H1 (cell line): ENCODE measurements at regions not wholly inside any gene's neighbourhood (a gene's known extent, or its start where the extent isn't known, plus 50 kb on each side); places are given as distances from the start of the nearest gene placed in this dataset.

Experiments used
- CTCF ChIA-PET: fragments of 300-600 bp; sonication (Branson Sonifier 250); formaldehyde crosslinking; loops from one replicate; lab custom pipeline; 2021; ENCODE audit not compliant: partially characterized antibody; lab: Charles Lee
- POLR2A ChIA-PET: fragments of 300-600 bp; sonication (Branson Sonifier 250); formaldehyde crosslinking; loops from one replicate; lab custom pipeline; 2021; ENCODE audit warnings: inconsistent platforms; ENCODE audit not compliant: partially characterized antibody; lab: Charles Lee
- DNase-seq, 2 experiments: peaks; one replicate each; pipeline versions ENCODE4 v3.0.0 to v3.0.0-alpha.2; 2010 to 2022; ENCODE audit warnings: low spot score in 2 of 2, low read depth in 1 of 2, mixed read lengths in 1 of 2
- FAIRE-seq: peaks from 2 replicates; lab custom pipeline; 2011; peaks lifted over from hg19 to GRCh38; lab: Jason Lieb, UNC
- H2AFZ ChIP-seq: 2 replicates; pipeline ENCODE4 v1.8.1; 2012; ENCODE audit warnings: low read length, inconsistent platforms
- H2AK5ac ChIP-seq: 2 replicates; pipeline ENCODE4 v1.6.1; 2013; ENCODE audit warnings: low read depth, low read length
- H2BK120ac ChIP-seq: replicated peaks from 2 replicates; pipeline ENCODE3; 2013; ENCODE audit warnings: low read depth, low read length, inconsistent platforms
- H2BK12ac ChIP-seq: 2 replicates; pipeline ENCODE4 v1.6.1; 2013; ENCODE audit warnings: low read depth, low read length
- H2BK15ac ChIP-seq: 2 replicates; pipeline ENCODE4 v1.6.1; 2013; ENCODE audit warnings: low read length
- H2BK20ac ChIP-seq: 2 replicates; pipeline ENCODE4 v1.6.1; 2013; ENCODE audit warnings: low read length
- H2BK5ac ChIP-seq: 2 replicates; pipeline ENCODE4 v1.6.1; 2013; ENCODE audit warnings: low read depth, low read length
- H3K14ac ChIP-seq: 2 replicates; pipeline ENCODE4 v1.6.1; 2013; ENCODE audit warnings: inconsistent platforms; ENCODE audit not compliant: insufficient read length
- H3K18ac ChIP-seq: 2 replicates; pipeline ENCODE4 v1.6.1; 2013; ENCODE audit warnings: low read length; ENCODE audit errors: extremely low read depth
- H3K23ac ChIP-seq: 2 replicates; pipeline ENCODE4 v1.6.1; 2013; ENCODE audit warnings: inconsistent platforms; ENCODE audit not compliant: insufficient read length
- H3K23me2 ChIP-seq: 2 replicates; pipeline ENCODE4 v1.6.1; 2013; ENCODE audit warnings: low read depth, low read length
- H3K27ac ChIP-seq: 2 replicates; pipeline ENCODE4 v1.6.1; 2011; ENCODE audit warnings: low read depth, low read length, inconsistent platforms
- H3K27me3 ChIP-seq, 4 experiments: replicated peaks in 1 of 4; 1 replicate in 1 of 4; 2 replicates in 3 of 4; pipeline versions ENCODE4 v1.6.1 to v1.8.1; 2011 to 2013; ENCODE audit warnings: low read length in 3 of 4, mild to moderate bottlenecking in 3 of 4, inconsistent platforms in 2 of 4, mixed read lengths in 2 of 4, moderate library complexity in 1 of 4; ENCODE audit not compliant: control insufficient read depth in 3 of 4, insufficient read depth in 3 of 4; ENCODE audit errors: extremely low read depth in 1 of 4
- H3K36me3 ChIP-seq, 4 experiments: 2 replicates each; pipeline versions ENCODE4 v1.6.1 to v1.8.1; 2011 to 2013; ENCODE audit warnings: mild to moderate bottlenecking in 4 of 4, low read length in 3 of 4, moderate library complexity in 2 of 4, control low read depth in 1 of 4, inconsistent platforms in 1 of 4; ENCODE audit not compliant: insufficient read depth in 4 of 4, control insufficient read depth in 2 of 4
- H3K4ac ChIP-seq: replicated peaks from 2 replicates; pipeline ENCODE3; 2013; ENCODE audit warnings: low read length, low read depth, mixed read lengths, inconsistent platforms; ENCODE audit not compliant: insufficient read length
- H3K4me1 ChIP-seq, 4 experiments: replicated peaks in 1 of 4; 1 replicate in 1 of 4; 2 replicates in 3 of 4; pipeline versions ENCODE4 v1.6.1 to v1.8.1; 2011 to 2013; ENCODE audit warnings: low read length in 3 of 4, inconsistent platforms in 2 of 4, mixed read lengths in 1 of 4; ENCODE audit not compliant: insufficient read depth in 4 of 4, control insufficient read depth in 3 of 4
- H3K4me2 ChIP-seq, 2 experiments: 2 replicates each; pipeline versions ENCODE4 v1.6.1 to v1.8.1; 2011 to 2013; ENCODE audit warnings: low read depth in 2 of 2, low read length in 2 of 2, control low read depth in 1 of 2, inconsistent platforms in 1 of 2, mild to moderate bottlenecking in 1 of 2; ENCODE audit not compliant: insufficient read depth in 1 of 2
- H3K4me3 ChIP-seq, 4 experiments: fragments of 200-600, 300-600 bp in 1 of 4; sonication (generic), shearing (Covaris generic), sonication (Bioruptor Twin) in 1 of 4; 2 replicates each; pipeline versions ENCODE4 v1.5.1 to v1.8.1; 2011 to 2016; ENCODE audit warnings: low read length in 4 of 4, low read depth in 3 of 4, control low read depth in 2 of 4, inconsistent platforms in 2 of 4, mild to moderate bottlenecking in 2 of 4, mixed read lengths in 1 of 4, moderate library complexity in 1 of 4; ENCODE audit not compliant: insufficient read depth in 2 of 4; ENCODE audit errors: extremely low read depth in 1 of 4
- H3K56ac ChIP-seq: replicated peaks from 2 replicates; pipeline ENCODE3; 2013; ENCODE audit warnings: low read depth, mild to moderate bottlenecking, mixed read lengths, low read length, inconsistent platforms; ENCODE audit not compliant: insufficient read length
- H3K79me1 ChIP-seq: 2 replicates; pipeline ENCODE4 v1.6.1; 2013; ENCODE audit warnings: low read depth, low read length, control low read depth
- H3K79me2 ChIP-seq, 2 experiments: 2 replicates each; pipeline versions ENCODE4 v1.6.1 to v1.8.1; 2012 to 2013; ENCODE audit warnings: low read length in 2 of 2, mild to moderate bottlenecking in 2 of 2, inconsistent platforms in 1 of 2; ENCODE audit not compliant: insufficient read depth in 2 of 2, control insufficient read depth in 1 of 2
- H3K9ac ChIP-seq, 4 experiments: replicated peaks in 1 of 4; 1 replicate in 1 of 4; 2 replicates in 3 of 4; pipeline versions ENCODE4 v1.6.1 to v1.8.1; 2011 to 2013; ENCODE audit warnings: low read depth in 3 of 4, low read length in 3 of 4, control low read depth in 2 of 4, mild to moderate bottlenecking in 2 of 4, moderate library complexity in 2 of 4, inconsistent platforms in 1 of 4; ENCODE audit errors: extremely low read depth in 1 of 4
- H3K9me3 ChIP-seq, 2 experiments: 2 replicates each; pipeline versions ENCODE4 v1.6.1 to v1.8.1; 2012 to 2013; ENCODE audit warnings: mild to moderate bottlenecking in 2 of 2, moderate library complexity in 2 of 2, control low read depth in 1 of 2, inconsistent platforms in 1 of 2, low read depth in 1 of 2, low read length in 1 of 2, mixed read lengths in 1 of 2; ENCODE audit not compliant: insufficient read depth in 2 of 2
- H4K20me1 ChIP-seq, 2 experiments: replicated peaks in 1 of 2; 2 replicates each; pipeline versions ENCODE3 to v1.8.1; 2011 to 2013; ENCODE audit warnings: inconsistent platforms in 2 of 2, low read length in 2 of 2, mild to moderate bottlenecking in 1 of 2; ENCODE audit not compliant: insufficient read depth in 2 of 2, control insufficient read depth in 1 of 2
- H4K5ac ChIP-seq: 2 replicates; pipeline ENCODE4 v1.6.1; 2013; ENCODE audit warnings: low read length, low read depth, mixed read lengths, inconsistent platforms; ENCODE audit not compliant: insufficient read length
- H4K8ac ChIP-seq: 2 replicates; pipeline ENCODE4 v1.8.0; 2013; ENCODE audit warnings: mild to moderate bottlenecking, moderate library complexity, low read length, inconsistent platforms; ENCODE audit not compliant: insufficient read depth; ENCODE audit errors: extremely low read depth
- H4K91ac ChIP-seq: replicated peaks from 2 replicates; pipeline ENCODE3; 2013; ENCODE audit warnings: low read length, mixed read lengths, inconsistent platforms; ENCODE audit not compliant: insufficient read length
- ASH2L ChIP-seq: fragments of 200-600, 300-600 bp; sonication (generic); IDR thresholded peaks from one replicate; pipeline ENCODE4 v1.7.1; 2017; ENCODE audit warnings: low read length
- EP300 ChIP-seq, 2 experiments: IDR thresholded peaks; 1 replicate in 1 of 2; 2 replicates in 1 of 2; pipeline ENCODE4 v1.6.1; 2011 to 2012; ENCODE audit warnings: low read depth in 2 of 2, low read length in 2 of 2, mild to moderate bottlenecking in 2 of 2, borderline replicate concordance in 1 of 2, inconsistent platforms in 1 of 2, moderate library complexity in 1 of 2
- EZH2 ChIP-seq: fragments of 200-600 bp; sonication (generic); IDR thresholded peaks from 2 replicates; pipeline ENCODE4 v1.7.1; 2012; ENCODE audit warnings: low read depth, mild to moderate bottlenecking, moderate library complexity, low read length, inconsistent platforms; ENCODE audit not compliant: severe bottlenecking
- JUN ChIP-seq: IDR thresholded peaks from 2 replicates; pipeline ENCODE4 v1.6.1; 2011; ENCODE audit warnings: low read depth, mild to moderate bottlenecking, improper control_type of control experiment, low read length
- NRF1 ChIP-seq: IDR thresholded peaks from 2 replicates; pipeline ENCODE4 v1.6.1; 2011; ENCODE audit warnings: mild to moderate bottlenecking, low read depth, low read length, improper control_type of control experiment
- PHF8 ChIP-seq: fragments of 200-600 bp; sonication (generic); conservative IDR thresholded peaks from 2 replicates; pipeline ENCODE4 v1.7.1; 2012; ENCODE audit warnings: low read depth, mild to moderate bottlenecking, inconsistent platforms, low read length, moderate library complexity
- RAD21 ChIP-seq, 2 experiments: IDR thresholded peaks in 1 of 2; conservative IDR thresholded peaks in 1 of 2; 2 replicates each; pipeline ENCODE4 v1.6.1; 2011; ENCODE audit warnings: low read depth in 2 of 2, low read length in 2 of 2, improper control_type of control experiment in 1 of 2, inconsistent platforms in 1 of 2, mild to moderate bottlenecking in 1 of 2, moderate library complexity in 1 of 2
- RXRA ChIP-seq: IDR thresholded peaks from 2 replicates; pipeline ENCODE4 v1.6.1; 2011; ENCODE audit warnings: low read depth, mild to moderate bottlenecking, low read length, moderate library complexity; ENCODE audit not compliant: insufficient read depth
- SIRT6 ChIP-seq: IDR thresholded peaks from one replicate; pipeline ENCODE4 v1.7.1; 2012; ENCODE audit warnings: low read length, inconsistent platforms
- TBP ChIP-seq: IDR thresholded peaks from 2 replicates; pipeline ENCODE4 v1.6.1; 2011; ENCODE audit warnings: low read depth, low read length, improper control_type of control experiment
- TEAD4 ChIP-seq: IDR thresholded peaks from 2 replicates; pipeline ENCODE4 v1.6.1; 2012; ENCODE audit warnings: low read depth, low read length, inconsistent platforms, mixed read lengths
- YY1 ChIP-seq: IDR thresholded peaks from 2 replicates; pipeline ENCODE4 v1.6.1; 2011; ENCODE audit warnings: low read depth, mild to moderate bottlenecking, low read length
- whole genome bisulfite sequencing, 2 experiments: shearing (Covaris generic) in 1 of 2; methylation state at CpG; one replicate each; pipeline versions ENCODE4 v1.1.6 to v1.1.7; 2013 to 2015; ENCODE audit warnings: low lambda C conversion rate in 2 of 2, mixed read lengths in 2 of 2, inconsistent platforms in 1 of 2, low coverage in 1 of 2, missing lambda C conversion rate in 1 of 2; ENCODE audit not compliant: insufficient replicate concordance in 2 of 2, insufficient coverage in 1 of 2, insufficient read length in 1 of 2; ENCODE audit errors: extremely low coverage in 1 of 2, missing lambda C conversion rate in 1 of 2; 5-methylcytosine and 5-hydroxymethylcytosine counted together

DNA sequence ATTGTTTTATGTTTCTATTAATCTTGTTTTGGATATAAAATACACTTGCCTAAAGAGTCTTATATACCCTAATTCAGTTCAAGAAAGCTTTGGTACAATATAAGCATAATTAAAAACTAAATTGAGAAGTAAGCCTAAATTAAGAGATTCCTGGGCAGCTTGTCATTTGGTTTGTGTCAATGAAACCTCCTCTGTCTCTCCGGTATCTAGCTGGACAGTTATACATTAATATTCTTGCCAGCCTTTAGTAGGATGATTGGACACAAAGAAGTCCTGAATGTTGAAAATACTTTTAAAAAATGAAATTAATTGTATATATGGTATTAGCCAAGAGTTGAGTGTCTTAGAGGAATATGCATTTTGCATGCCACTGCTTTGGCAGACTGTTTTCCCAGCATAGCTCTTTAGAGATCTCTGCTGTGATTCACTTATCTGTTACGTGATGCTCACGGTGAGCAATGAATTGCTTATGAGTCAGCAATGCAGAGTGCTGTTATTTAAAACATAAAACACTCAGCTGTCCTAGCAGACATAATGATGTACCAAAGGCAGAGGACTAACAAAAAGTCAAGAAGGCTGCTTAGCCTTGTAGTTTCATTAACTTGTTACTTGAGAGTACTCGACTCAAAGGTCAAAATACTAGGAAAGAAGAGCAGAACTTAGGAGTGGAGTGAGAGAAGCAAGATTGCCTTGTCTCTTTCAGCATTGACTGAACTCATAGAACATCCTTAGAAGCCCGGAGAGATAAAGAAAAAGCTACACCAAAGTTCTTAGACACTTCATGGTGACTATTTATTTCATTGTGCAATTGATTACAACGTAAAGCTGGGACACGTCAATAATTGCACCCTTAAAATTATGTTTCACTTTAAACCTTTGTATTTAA lies 1296.1 kb upstream of the PCDH7 start:
- H2BK20ac ChIP-seq, result no peak overlapping the region
- no peaks in the 10 kb centered on the region for H3K79me2 ChIP-seq
- no peaks in the 10 kb centered on the region for H4K20me1 ChIP-seq
- H2BK120ac ChIP-seq, result no peak overlapping the region
- no peak overlapping the region for H3K27ac ChIP-seq
- no peak overlapping the region for H3K4me3 ChIP-seq
- no peaks in the 10 kb centered on the region for H3K36me3 ChIP-seq
- H3K9ac ChIP-seq, result no peak overlapping the region
- no peak overlapping the region for H3K23ac ChIP-seq
- H3K27me3 ChIP-seq, result no peaks in the 10 kb centered on the region
- H3K56ac ChIP-seq, result no peak overlapping the region
- ChIA-PET CTCF (interaction anchor here (0.8 kb wide), 1 partner anchor 9 kb away, joined by 3 read pairs; no protein-coding TSS in a partner anchor), POLR2A (no interaction called here)
- H4K8ac ChIP-seq, result no peak overlapping the region
- H2BK5ac ChIP-seq, result no peak overlapping the region
- H3K9me3 ChIP-seq, result no peaks in the 10 kb centered on the region
- H4K5ac ChIP-seq, result no peak overlapping the region
- WGBS, 2 experiments, result 86% methylated on average over 7 of the region's 7 CpGs; no CpG with 5 or more reads in 1 of the 2 experiments
- FAIRE-seq (no peak), DNase-seq (no peak)
- H3K4ac ChIP-seq, result no peak overlapping the region
- TF ChIP-seq EZH2 (no peak), ASH2L (no peak), TBP (no peak), SIRT6 (no peak), RAD21 (IDR thresholded peaks at IDR 0.05 in 1 of 2, conservative IDR thresholded peaks at IDR 0.05 in 1 of 2; ENCODE audit: low read depth in 2 of 2, low read length in 2 of 2) (no peak), EP300 (IDR thresholded peaks at IDR 0.05; ENCODE audit: borderline replicate concordance in 1 of 2, low read depth in 2 of 2, low read length in 2 of 2) (no peak), PHF8 (no peak), JUN (no peak), RXRA (no peak), NRF1 (no peak), TEAD4 (no peak), YY1 (no peak)
- no peaks in the 10 kb centered on the region for H3K23me2 ChIP-seq
- H3K14ac ChIP-seq, result no peak overlapping the region
- no peaks in the 10 kb centered on the region for H3K4me1 ChIP-seq
- H2BK12ac ChIP-seq, result no peak overlapping the region
- H3K4me2 ChIP-seq, result no peak overlapping the region
- H2BK15ac ChIP-seq, result no peak overlapping the region
- H2AFZ ChIP-seq, result peak overlapping the region; percentile 72
- no peak overlapping the region for H3K18ac ChIP-seq
- no peak overlapping the region for H2AK5ac ChIP-seq
- no peak overlapping the region for H4K91ac ChIP-seq
- H3K79me1 ChIP-seq, result no peaks in the 10 kb centered on the region
